HG02763 (cell line): ENCODE measurements at regions not wholly inside any gene's neighbourhood (a gene's known extent, or its start where the extent isn't known, plus 50 kb on each side); places are given as distances from the start of the nearest gene placed in this dataset.
"Not testable (repeated sequence)": the region's sequence is repeated elsewhere in the genome, so short reads cannot be mapped to it uniquely, and the experiment has no call there.

Experiments used
- ATAC-seq: cut with Tn5 transposase; IDR thresholded peaks from one replicate; pipeline ENCODE4 v1.9.1; 2021; ENCODE audit warnings: mild to moderate bottlenecking, moderate library complexity; ENCODE audit not compliant: unreplicated experiment

- peak; percentile 79 for ATAC-seq
Measured at GRCh38 chr14:38721822-38722431, 381.1 kb downstream of the SEC23A start.

GRCh38 chr14:38718519-38718918 lies 384.5 kb downstream of the SEC23A start:
- no peak for ATAC-seq

GRCh38 chr14:38716926-38717325 lies 386.1 kb downstream of the SEC23A start:
- ATAC-seq, result no peak

GRCh38 chr14:38710881-38711280 lies 392.2 kb downstream of the SEC23A start:
- no peak for ATAC-seq

GRCh38 chr14:38710196-38710595 lies 392.8 kb downstream of the SEC23A start:
- ATAC-seq, result no peak

- no peak for ATAC-seq
Measured at GRCh38 chr14:38705220-38705619, 397.8 kb downstream of the SEC23A start.

GRCh38 chr14:38704220-38704619 lies 398.8 kb downstream of the SEC23A start:
- ATAC-seq, result no peak

GRCh38 chr14:38696925-38697324 lies 406.1 kb downstream of the SEC23A start:
- no peak for ATAC-seq

GRCh38 chr14:38693423-38693822 lies 409.6 kb downstream of the SEC23A start:
- no peak for ATAC-seq

GRCh38 chr14:38669027-38669426 lies 413.1 kb upstream of the CLEC14A start:
- no peak for ATAC-seq

GRCh38 chr14:38663382-38663781 lies 407.5 kb upstream of the CLEC14A start:
- ATAC-seq, result no peak

- ATAC-seq, result no peak
Measured at GRCh38 chr14:38662781-38663180, 406.9 kb upstream of the CLEC14A start.

GRCh38 chr14:38646391-38646790 lies 390.5 kb upstream of the CLEC14A start:
- ATAC-seq, result no peak

- ATAC-seq, result not testable (repeated sequence)
Measured at GRCh38 chr14:38634913-38635312, 379.0 kb upstream of the CLEC14A start.

- no peak for ATAC-seq
Measured at GRCh38 chr14:38629412-38629811, 373.5 kb upstream of the CLEC14A start.

- no peak for ATAC-seq
Measured at GRCh38 chr14:38627163-38627562, 371.3 kb upstream of the CLEC14A start.

- ATAC-seq, result no peak
Measured at GRCh38 chr14:38623661-38624060, 367.8 kb upstream of the CLEC14A start.

GRCh38 chr14:38618514-38618913 lies 362.6 kb upstream of the CLEC14A start:
- no peak for ATAC-seq

GRCh38 chr14:38616959-38617358 lies 361.1 kb upstream of the CLEC14A start:
- ATAC-seq, result no peak

GRCh38 chr14:38611928-38612327 lies 356.0 kb upstream of the CLEC14A start:
- ATAC-seq, result no peak

- no peak for ATAC-seq
Measured at GRCh38 chr14:38608244-38608643, 352.4 kb upstream of the CLEC14A start.

- no peak for ATAC-seq
Measured at GRCh38 chr14:38605193-38606114, 349.6 kb upstream of the CLEC14A start.
